ENCODE measurements at regions not wholly inside any gene's neighbourhood (a gene's known extent, or its start where the extent isn't known, plus 50 kb on each side); places are given as distances from the start of the nearest gene placed in this dataset.

GRCh38 chr18:55864281-55864680 lies 276.3 kb upstream of the TCF4 start:
- TF ChIP-seq CTCF (IDR thresholded peaks at IDR 0.05; ENCODE audit: insufficient read depth, low read depth, low read length), result no peak
- TF ChIP-seq EZH2 (IDR thresholded peaks at IDR 0.05; ENCODE audit: insufficient read depth, low read length), result no peak
